Effector memory CD4-positive, alpha-beta T cell (primary cell): ENCODE measurements at regions not wholly inside any gene's neighbourhood (a gene's known extent, or its start where the extent isn't known, plus 50 kb on each side); places are given as distances from the start of the nearest gene placed in this dataset.

Experiments used
- DNase-seq, 3 donors: peaks; one replicate each; pipeline ENCODE4 v3.0.0-alpha.2; 2020
- H3K27ac ChIP-seq: 2 replicates; pipeline ENCODE4 v1.7.0; 2013; ENCODE audit warnings: mild to moderate bottlenecking, low read length, moderate library complexity; ENCODE audit not compliant: insufficient read depth, poor library complexity, severe bottlenecking
- H3K27me3 ChIP-seq: replicated peaks from 2 replicates; pipeline ENCODE4 v1.7.0; 2013; ENCODE audit warnings: mild to moderate bottlenecking, low read length; ENCODE audit not compliant: insufficient read depth, control insufficient read depth, poor library complexity, severe bottlenecking
- H3K36me3 ChIP-seq: 2 replicates; pipeline ENCODE4 v1.7.0; 2013; ENCODE audit warnings: mild to moderate bottlenecking, low read length, moderate library complexity; ENCODE audit not compliant: control insufficient read depth, insufficient read depth
- H3K4me1 ChIP-seq: 2 replicates; pipeline ENCODE4 v1.7.0; 2013; ENCODE audit warnings: low read length, mild to moderate bottlenecking; ENCODE audit not compliant: control insufficient read depth, insufficient read depth, poor library complexity, severe bottlenecking
- H3K4me3 ChIP-seq: 2 replicates; pipeline ENCODE4 v1.7.0; 2013; ENCODE audit warnings: low read length, low read depth, mild to moderate bottlenecking; ENCODE audit not compliant: insufficient read depth, poor library complexity, severe bottlenecking
- H3K9me3 ChIP-seq: 2 replicates; pipeline ENCODE4 v1.7.0; 2013; ENCODE audit warnings: mild to moderate bottlenecking, low read length, moderate library complexity; ENCODE audit not compliant: control insufficient read depth

GRCh38 chrX:65035446-65035770 is 59.2 kb upstream of the ZC4H2 start:
- DNase-seq, result no peak
- peak overlapping the region; percentile 70 for H3K4me3 ChIP-seq
- no peaks in the 10 kb centered on the region for H3K36me3 ChIP-seq
- no peaks in the 10 kb centered on the region for H3K9me3 ChIP-seq
- peak overlapping the region; percentile 61 for H3K27ac ChIP-seq
- no peaks in the 10 kb centered on the region for H3K4me1 ChIP-seq
- H3K27me3 ChIP-seq, result no peaks in the 10 kb centered on the region

DNA sequence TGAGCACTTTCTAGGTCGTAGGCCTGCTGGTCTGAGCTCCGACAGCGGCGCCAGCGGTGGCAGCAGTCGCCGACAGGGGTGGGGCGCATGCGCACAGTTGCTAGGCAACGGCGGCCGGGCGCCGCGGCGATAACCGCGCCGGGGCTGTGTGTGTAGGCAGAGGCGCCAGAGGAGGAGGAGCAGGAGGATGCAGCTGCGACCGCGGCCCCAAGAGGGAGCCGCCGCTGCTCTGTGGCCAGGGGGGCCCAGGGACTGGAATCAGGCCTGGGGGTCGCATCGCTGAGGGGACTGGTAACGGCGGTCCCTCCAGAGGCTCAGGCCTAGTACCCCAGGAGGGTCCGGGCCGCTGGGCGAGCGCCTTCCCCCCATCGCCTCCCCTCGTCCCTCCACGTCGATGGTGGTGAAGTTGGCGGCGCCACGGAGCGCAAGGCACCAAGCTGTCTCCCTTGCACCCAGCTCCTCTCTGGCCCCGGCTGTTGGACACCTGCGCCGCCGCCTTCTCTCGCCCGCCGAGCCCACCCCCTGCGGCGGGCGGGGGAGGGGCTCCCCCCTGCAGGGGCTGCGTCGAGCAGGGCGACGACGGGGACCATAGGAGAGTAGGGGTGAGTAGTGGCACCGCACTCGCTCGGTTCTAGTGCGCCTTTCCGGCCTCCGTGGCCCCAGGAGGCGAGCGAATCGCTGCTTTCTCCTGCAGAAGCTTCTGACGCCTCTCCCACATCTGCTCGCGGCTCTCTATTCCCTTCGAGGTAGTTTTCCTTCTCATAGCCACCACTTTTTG is 58.6 kb upstream of the ZC4H2 start, which contains the start of gene ZC3H12B:
TSS of gene ZC3H12B (plus strand) at position 159 of the 778 bp plus-strand sequence.
- no peaks in the 10 kb centered on the region for H3K4me1 ChIP-seq
- DNase-seq, result peak; percentile 66 to 70 (median 66)
- no peaks in the 10 kb centered on the region for H3K27me3 ChIP-seq
- H3K4me3 ChIP-seq, result peak within 1 kb of the TSS; percentile 70
- no peaks in the 10 kb centered on the region for H3K36me3 ChIP-seq
- H3K9me3 ChIP-seq, result no peaks in the 10 kb centered on the region
- peak within 1 kb of the TSS; percentile 61 for H3K27ac ChIP-seq

- H3K4me3 ChIP-seq, result peak overlapping the region; percentile 70
- H3K27ac ChIP-seq, result peak overlapping the region; percentile 61
- H3K4me1 ChIP-seq, result no peaks in the 10 kb centered on the region
- H3K36me3 ChIP-seq, result no peaks in the 10 kb centered on the region
- H3K9me3 ChIP-seq, result no peaks in the 10 kb centered on the region
- no peaks in the 10 kb centered on the region for H3K27me3 ChIP-seq
- DNase-seq, result no peak
Observed at GRCh38 chrX:65034292-65034667, 58.0 kb upstream of the ZC4H2 start.
